Skin epidermis (tissue), 12 donors: ENCODE measurements at regions not wholly inside any gene's neighbourhood (a gene's known extent, or its start where the extent isn't known, plus 50 kb on each side); places are given as distances from the start of the nearest gene placed in this dataset.
"Not testable (repeated sequence)": the region's sequence is repeated elsewhere in the genome, so short reads cannot be mapped to it uniquely, and the experiment has no call there.

Experiments used
- H3K27ac ChIP-seq, 21 experiments: fragments of 200-600 bp; sonication (generic) in 11 of 21; one replicate each; pipeline ENCODE4 v1.5.0; 2020; ENCODE audit warnings: mild to moderate bottlenecking in 3 of 21, inconsistent platforms in 2 of 21, moderate library complexity in 2 of 21
- H3K4me3 ChIP-seq, 7 experiments: fragments of 200-600 bp; sonication (generic) in 2 of 7; one replicate each; pipeline ENCODE4 v1.5.0; 2020; ENCODE audit warnings: inconsistent platforms in 2 of 7, mild to moderate bottlenecking in 2 of 7, moderate library complexity in 1 of 7

DNA sequence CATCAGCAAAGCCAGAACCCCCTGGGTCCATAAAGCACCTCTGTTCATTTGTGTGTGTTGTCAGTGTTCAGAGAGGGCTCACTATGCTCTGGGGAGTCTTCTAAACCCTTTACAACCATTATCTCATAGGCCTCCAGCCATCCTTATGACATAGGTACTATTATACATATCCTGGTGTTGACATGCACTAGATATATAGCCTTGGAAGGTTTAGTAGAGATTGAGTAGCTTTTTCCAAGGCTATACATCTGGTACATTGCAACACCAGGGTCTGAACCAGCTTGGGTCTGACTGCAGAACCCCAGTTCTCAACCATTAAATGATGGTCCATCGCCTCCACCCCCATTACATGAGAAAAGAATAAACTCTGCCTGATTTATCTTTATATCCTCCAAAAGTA lies 253.6 kb upstream of the MKLN1 start:
- H3K4me3 ChIP-seq: no peak overlapping the region
- no peak overlapping the region for H3K27ac ChIP-seq

DNA sequence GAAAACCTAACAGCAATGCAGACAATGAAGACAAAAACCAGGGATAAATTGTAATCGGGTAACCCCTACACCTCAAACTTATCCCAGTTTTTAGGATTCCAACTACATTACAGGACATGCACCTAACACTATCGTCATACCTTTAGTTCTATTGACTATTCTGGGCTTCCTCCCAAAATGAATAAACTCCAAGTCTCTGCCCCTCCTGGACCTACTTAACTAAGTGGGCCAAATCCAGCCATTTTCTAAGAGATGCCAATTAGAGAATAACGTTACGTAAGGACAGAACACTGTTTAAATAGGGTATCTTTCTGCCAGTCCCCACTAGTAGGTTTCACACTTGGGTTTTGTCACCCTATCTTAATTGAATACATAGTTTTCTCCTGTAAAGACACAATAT lies 253.1 kb upstream of the MKLN1 start:
- Histone ChIP-seq H3K27ac (no peak overlapping the region), H3K4me3 (no peak overlapping the region)

DNA sequence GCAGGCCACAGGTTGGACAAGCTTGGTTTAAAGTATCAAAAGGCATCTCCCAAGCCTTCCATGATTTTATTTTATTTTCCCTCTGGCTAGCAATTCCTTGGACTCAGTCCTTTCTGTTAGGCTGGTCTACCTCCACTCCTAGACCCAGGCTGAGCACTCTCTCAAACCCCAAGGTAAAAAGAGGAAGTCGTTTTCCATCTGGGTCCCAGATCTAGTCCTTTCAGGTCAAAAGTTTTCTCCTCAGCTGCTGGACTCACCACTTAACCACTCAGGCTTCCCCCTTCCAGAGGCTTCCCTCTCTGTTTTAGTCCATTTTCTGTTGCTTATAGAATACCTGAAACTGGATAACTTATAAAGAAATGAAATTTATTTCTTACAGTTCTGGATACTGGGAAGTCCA lies 252.3 kb upstream of the MKLN1 start:
- no peak overlapping the region for H3K4me3 ChIP-seq
- peak overlapping the region in 1 of 21 experiments; percentile 37 for H3K27ac ChIP-seq

DNA sequence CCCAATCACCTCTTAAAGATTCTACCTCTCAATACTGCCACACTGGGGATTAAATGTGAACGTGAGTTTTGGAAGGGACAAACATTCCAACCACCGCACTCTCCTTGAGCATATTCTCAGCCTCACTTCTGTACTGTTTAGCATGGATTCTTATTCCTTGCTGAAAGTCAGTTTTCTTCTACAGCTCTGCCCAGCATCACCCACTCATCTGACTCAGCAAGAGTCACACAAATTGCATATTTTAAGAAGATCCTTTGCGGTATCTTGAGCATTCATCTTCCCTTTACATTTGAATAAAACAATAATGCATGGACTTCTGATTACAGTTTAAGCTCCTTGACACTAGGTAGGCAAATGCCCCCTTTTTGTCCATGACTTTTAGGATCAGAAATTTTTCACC lies 251.6 kb upstream of the MKLN1 start:
- Histone ChIP-seq H3K27ac (peak overlapping the region in 2 of 21 experiments; percentile 2 to 6), H3K4me3 (no peak overlapping the region)

DNA sequence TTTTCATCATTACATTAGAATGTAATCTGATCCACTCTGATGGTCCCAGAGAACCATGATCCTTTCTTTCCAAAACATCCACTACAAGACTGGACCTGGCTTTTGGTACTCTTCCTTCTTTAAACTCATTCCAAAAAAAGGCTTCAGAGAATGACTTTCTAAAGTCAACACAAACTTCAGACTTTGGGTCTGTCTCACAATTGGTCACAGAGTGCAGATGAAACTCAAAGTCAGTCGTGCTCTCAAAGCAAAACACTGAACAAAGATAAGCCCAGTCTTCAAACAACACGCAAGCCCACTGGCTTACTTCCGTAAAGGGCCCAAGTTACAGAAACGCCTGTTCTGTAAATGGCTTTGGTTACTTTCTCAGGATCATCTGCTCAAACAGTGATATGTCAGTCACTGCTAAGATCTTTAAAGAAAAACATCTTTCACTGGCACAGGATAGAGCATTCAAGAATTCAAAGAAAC lies 250.9 kb upstream of the MKLN1 start:
- Histone ChIP-seq H3K27ac (peak overlapping the region in 4 of 21 experiments; percentile 2 to 34 (median 20)), H3K4me3 (no peak overlapping the region)

DNA sequence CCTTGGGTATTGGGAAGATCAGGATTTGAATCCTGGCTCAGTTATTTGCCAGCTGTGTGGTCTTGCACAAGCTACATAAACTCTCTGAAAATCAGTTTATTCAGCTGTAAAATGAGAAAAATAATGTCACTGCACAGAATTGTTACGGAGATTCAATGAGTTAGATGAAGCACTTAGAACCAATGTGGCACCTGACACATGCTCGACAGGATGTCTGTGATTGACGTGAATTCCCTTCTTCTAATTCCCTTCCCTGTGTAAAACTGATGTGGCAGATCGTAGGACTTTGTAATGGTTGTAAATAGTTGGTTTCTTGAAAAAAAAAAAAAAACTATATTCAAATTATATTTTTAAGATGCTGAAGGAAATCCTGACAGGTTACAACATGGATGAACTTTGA lies 249.9 kb upstream of the MKLN1 start:
- Histone ChIP-seq H3K27ac (peak overlapping the region in 1 of 21 experiments; percentile 50), H3K4me3 (no peak overlapping the region)

DNA sequence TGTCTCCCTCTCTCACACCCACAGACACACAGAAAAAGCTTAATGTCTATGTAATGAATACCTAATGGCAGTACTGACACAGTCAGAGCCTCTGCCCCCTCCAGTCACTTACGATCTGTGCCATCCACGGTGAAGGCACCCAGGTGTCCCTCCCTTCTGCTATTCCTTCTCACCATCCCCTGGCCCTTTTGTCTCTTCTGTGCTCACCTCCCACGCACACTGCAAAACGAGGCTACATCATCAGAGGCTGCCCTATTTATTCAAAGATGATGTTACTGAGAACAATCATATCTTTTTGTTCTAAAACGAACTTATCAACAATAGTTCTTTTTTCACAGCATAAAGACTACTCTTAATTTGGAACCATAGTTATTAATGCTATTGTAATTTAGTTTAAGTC lies 246.9 kb upstream of the MKLN1 start:
- H3K27ac ChIP-seq: no peak overlapping the region
- no peak overlapping the region for H3K4me3 ChIP-seq

DNA sequence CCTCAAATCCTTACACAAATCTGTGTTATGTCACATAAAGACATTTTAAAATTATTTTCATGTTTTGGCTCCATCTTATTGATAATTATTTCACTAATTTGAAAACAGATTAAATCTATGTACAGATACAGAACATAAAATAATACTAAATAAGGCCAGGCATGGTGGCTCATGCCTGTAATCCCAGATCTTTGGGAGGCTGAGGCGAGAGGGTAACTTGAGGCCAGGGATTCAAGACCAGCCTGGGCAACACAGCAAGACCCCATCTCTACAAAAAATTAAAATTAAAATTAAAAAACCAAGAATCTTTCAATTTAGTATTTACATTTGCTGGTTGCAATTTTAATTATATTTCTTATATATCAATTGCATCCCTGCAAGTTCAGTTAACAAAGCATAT lies 246.4 kb upstream of the MKLN1 start:
- no peak overlapping the region for H3K27ac ChIP-seq
- no peak overlapping the region for H3K4me3 ChIP-seq

DNA sequence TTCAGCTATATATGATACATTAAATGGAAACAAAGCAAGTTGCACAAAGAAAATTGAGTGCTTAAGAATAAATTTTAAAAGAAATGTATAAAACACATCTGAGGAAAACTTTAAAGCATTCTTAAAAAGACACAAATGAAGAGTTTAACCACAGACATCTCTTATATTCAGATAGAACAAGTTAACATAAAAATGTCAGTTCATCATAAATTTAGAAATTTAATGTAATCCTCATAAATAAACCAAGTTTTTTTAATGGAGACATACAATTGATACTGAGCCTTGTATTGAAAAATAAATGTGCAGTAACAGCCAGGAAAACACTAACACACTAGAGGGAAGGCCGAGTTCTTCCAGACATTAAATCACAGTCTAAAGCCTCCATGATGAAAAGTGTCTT lies 243.9 kb upstream of the MKLN1 start:
- Histone ChIP-seq H3K4me3 (no peak overlapping the region), H3K27ac (no peak overlapping the region)

DNA sequence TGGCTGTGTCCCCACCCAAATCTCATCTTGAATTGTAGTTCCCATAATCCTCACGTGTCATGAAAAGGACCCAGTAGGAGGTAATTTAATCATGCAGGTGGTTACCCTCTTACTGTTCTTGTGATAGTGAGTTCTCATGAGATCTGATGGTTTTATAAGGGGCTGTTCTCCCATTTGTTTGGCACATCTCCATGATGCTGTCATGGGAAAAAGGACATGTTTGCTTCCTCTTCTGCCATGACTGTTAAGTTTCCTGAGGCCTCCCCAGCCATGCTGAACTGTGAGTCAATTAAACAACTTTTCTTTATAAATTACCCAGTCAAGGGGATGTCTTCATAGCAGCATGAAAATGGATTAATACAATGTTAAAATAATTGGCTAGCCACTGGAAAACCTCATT lies 243.3 kb upstream of the MKLN1 start:
- not testable (repeated sequence) for H3K27ac ChIP-seq

DNA sequence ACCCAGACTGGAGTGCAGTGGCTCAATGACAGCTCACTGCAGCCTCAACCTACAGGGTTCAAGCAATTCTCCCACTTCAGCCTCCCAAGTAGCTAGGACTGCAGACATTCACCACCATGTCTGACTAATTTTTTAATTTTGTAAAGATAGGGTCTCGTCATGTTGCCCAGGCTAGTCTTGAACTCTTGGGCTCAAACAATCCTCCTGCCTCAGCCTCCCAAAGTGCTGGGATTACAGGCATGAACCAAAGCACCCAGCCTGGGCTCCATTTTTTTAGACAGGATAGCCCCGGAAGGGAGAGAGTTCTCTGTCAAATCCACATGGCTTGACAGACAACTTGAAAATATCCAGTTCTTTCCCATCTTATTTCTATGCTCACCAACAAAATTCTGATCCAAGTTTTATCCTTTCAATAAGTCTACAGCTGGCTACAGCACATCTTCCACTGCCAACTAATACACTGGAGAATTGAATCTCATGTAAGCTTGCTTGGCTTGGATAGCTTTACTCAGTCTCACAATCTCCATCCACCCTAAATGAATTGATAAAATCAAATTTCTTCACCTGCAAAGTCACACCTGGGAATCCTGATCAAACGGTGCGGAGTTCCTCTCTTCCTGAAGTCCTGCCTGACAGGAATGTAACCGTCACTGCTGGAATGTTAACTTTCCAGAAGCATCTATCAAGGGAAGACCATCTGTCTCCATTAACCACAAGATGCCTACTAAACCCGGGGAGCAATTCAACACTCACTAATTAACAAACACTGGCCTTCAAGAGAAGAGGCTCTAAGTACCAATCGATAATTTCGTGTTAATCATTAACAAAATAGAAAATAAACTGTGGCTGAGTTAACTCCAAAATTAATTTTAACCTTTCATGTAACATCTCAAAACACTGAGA lies 239.7 kb upstream of the MKLN1 start:
- Histone ChIP-seq H3K4me3 (no peak overlapping the region), H3K27ac (no peak overlapping the region)

More for the DNA sequence above, 243.3 kb upstream of the MKLN1 start:
- not testable (repeated sequence) for H3K4me3 ChIP-seq

DNA sequence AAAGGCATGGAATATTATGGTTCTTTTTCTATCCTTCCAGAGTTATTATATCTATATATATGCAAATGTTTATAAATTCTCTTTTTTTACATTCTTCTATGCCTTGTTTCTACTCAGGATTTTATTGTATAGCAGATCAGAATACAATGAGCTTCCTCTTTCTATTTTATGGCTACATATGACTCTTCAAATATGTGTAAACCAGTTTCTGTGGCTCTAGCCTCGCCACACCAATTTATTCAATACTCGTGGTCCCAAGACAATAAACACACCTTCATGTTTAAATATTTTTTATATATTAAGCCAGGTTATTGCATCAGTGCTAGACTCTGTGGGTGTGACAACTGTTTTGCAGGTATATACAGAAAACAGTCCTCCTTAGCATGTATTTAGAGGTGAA lies 237.5 kb upstream of the MKLN1 start:
- Histone ChIP-seq H3K27ac (no peak overlapping the region), H3K4me3 (no peak overlapping the region)

DNA sequence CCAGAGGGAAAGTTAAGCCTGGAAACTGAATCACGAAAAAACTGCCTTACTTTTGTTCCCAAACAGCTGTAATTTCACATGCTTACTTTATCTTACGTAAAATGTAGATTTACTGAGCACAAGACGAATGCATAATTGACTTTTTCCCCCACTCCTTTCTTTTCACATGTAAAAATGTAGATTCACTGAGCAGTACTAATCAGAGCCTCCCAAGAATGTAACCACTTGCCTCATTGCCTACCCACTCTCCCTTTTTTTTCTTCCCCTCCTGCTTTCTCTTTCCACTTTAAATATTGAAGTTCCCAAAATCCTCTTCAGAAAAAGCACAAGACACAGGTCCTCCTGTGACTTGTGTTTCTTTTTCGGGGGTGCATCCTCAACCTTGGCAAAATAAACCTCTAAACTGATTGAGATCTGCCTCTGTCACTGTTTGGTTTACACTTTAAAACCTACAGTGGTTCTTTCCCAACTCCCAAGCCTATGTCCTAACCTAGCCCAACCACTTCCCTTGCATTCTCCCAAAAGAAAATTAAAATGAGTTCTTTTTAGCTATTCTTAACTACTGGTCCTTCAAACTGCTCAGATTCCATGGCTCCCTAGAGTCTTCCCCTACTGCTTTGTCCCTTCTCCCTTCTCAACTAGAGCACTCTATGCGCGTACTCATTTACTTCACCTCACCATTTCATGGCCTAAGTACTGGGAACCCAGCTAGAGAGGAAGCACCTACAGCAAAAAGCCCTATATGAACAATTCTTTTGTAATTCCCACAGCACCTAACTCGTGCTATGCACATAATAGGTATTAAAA lies 236.6 kb upstream of the MKLN1 start:
- Histone ChIP-seq H3K4me3 (no peak overlapping the region), H3K27ac (peak overlapping the region in 5 of 21 experiments; percentile 14 to 43 (median 24))

DNA sequence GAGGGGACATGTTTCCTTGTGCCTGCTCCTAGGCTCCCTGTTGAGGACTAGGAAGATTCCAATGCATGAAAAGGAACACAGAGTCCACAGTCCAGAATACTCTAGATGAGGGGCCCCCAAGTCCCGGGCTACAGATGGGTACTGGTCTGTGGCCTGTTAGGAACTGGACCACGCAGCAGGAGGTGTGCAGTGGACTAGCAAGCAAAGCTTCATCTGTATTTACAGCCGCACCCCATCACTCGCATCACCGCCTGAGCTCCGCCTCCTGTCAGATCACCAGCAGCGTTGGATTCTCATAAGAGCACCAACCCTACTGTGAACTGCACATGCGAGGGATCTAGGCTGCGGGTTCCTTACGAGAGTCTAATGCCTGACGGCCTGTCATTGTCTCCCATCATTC lies 233.0 kb upstream of the MKLN1 start:
- no peak overlapping the region for H3K27ac ChIP-seq
- no peak overlapping the region for H3K4me3 ChIP-seq

DNA sequence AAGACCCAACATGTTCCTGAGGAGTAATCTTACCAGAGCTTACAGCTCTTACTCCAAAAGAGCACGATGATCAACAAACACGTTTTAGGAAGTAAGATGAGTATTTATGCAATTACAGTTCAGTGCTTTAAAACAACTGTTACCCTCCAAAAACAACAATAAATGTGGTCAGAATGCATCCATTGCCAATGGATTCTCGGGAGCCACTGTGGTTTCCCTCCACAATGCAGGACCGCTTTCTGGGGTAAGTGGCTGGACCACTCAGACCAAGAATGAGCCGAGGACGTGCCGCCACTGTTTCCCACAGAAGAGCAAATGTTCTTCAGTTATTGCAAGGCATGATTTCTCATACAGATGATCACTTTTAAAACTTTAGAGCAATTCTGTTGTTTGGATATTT lies 232.3 kb upstream of the MKLN1 start:
- H3K27ac ChIP-seq: no peak overlapping the region
- no peak overlapping the region for H3K4me3 ChIP-seq

DNA sequence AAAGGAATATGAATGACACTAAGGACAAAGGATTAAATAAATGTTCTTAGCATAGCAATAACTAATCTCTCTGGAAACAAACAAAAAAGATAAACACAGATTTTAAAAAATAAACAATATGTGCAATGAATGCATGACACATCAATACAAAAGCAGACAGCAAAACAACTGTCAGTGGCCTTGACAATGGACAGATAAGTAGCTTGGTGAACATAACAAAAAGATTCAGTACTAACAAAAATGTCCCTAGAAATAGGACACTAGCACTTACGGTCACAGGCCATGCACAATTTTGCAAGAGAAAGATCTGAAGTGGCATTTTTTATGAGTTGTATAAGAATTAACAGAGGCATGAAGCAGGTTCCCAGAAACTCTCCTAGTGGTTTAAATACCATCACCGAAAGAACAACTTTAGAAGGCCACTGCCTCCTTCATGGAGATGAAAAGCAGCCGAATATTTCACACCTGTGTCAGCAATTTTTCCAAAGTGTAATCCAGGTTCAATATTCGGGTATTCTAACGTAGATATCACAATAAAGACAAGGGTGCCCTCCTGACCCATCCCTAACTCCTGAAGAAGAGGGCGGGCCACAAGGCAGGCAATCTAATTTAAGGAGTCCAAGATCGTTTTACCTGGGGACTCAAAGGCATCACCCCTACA lies 231.3 kb upstream of the MKLN1 start:
- Histone ChIP-seq H3K4me3 (no peak overlapping the region), H3K27ac (no peak overlapping the region)

DNA sequence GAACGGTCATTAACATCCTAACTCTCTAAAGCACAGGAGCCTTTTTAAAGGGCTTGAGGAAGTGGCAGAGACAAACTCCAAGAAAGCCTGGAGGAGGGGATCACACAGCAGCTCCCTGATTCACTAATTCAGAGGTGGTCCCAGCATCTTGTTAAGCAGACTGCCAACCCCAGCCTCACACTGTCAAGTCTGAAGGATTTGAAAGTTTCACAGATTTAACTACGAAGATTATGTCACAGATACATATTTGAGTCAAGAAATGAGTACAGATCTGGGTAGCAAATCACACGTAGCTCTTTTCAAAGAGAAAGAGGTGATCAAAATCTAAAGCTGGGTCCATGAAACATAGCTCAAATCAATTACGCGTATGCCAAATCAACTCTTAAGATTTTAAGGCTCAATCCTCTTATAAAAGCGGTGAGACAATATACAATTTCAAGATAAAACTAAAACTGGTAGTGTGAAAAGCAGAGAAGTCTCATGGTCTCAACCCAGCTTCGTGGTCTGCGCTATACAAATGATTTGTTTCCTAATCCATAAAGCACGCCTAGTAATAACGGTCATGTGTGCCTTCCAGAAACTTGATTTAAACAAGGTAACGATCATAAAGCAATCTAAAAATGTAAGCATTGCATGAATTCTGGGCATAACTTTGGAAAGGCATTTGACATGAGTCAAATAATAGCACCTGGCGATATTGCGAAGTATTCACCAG lies 229.9 kb upstream of the MKLN1 start:
- Histone ChIP-seq H3K4me3 (no peak overlapping the region), H3K27ac (no peak overlapping the region)

DNA sequence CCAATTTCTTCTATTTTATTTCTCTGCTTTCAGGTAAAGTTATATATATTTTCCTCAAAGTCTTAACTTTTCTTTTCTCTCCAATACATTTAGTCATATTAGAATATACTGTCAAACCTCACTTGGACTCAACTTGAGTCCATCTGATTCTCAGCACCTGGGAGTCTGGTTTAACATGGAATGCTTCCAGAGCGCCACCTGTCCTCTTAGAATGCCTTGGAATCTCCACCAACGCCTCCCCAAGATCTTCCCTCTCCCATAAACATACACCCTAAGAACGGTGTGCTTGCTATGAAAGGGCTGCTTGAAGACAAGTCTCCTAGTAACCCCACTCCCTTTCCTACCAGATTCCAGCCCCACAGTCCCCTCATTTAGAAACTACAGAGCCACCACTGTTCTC lies 229.1 kb upstream of the MKLN1 start:
- no peak overlapping the region for H3K4me3 ChIP-seq

DNA sequence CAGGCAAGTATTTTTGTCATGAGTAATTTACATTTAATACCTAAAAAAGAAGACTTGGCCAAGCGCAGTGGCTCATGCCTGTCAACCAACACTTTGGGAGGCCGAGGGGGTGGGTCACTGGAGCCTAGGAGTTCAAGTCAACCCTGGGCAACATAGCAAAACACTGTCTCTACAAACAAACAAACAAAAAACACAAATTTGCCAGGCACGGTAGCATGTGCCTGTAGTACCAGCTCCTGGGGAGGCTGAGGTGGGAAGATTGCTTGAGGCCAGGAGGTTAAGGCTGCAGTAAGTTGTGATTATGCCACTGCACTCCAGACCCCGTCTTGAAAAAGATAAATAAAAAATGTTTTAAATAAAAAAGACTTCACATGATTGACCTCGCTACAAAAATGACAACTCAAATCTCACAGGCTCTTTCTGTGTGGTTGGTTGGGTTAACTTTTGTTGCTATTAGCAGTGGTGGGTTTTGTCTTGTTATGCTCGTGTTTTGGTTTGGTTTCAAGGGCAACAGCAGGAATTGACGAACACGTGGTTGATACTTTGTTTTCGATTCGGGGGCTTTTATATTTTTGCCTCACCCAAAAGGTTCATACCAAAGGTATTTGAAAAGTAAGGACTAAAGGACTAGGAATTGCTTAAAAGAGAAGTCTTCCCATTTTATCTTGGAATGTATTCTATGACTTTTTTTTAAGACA lies 227.2 kb upstream of the MKLN1 start:
- Histone ChIP-seq H3K4me3 (no peak overlapping the region), H3K27ac (no peak overlapping the region)

More for the DNA sequence above, 229.1 kb upstream of the MKLN1 start:
- no peak overlapping the region for H3K27ac ChIP-seq
